SK-N-SH treated with all-trans-retinoic acid at 6 μM for 48 hours (cell line): ENCODE measurements at regions not wholly inside any gene's neighbourhood (a gene's known extent, or its start where the extent isn't known, plus 50 kb on each side); places are given as distances from the start of the nearest gene placed in this dataset.

ENCODE experiments used
- ATAC-seq: fragments of 200-7000 bp; cut with Tn5 transposase; 3 replicates; pipeline ENCODE4 v1.9.1; 2020; ENCODE audit warnings: mild to moderate bottlenecking, moderate library complexity
- BACH2 ChIP-seq: fragments of 250-450 bp; sonication (Bioruptor Pico); IDR thresholded peaks from 2 replicates; pipeline ENCODE4 v1.9.0; 2021; ENCODE audit warnings: mild to moderate bottlenecking, borderline replicate concordance
- ESRRG ChIP-seq: fragments of 250-450 bp; sonication (Bioruptor Pico); IDR thresholded peaks from 2 replicates; pipeline ENCODE4 v1.6.1; 2021; ENCODE audit warnings: mild to moderate bottlenecking
- GLIS3 ChIP-seq: fragments of 250-450 bp; sonication (Bioruptor Pico); IDR thresholded peaks from 2 replicates; pipeline ENCODE4 v1.5.0; 2020; ENCODE audit warnings: mild to moderate bottlenecking, moderate library complexity
- OSR1 ChIP-seq: fragments of 250-450 bp; sonication (Bioruptor Pico); IDR thresholded peaks from 2 replicates; pipeline ENCODE4 v1.8.0; 2022; ENCODE audit warnings: moderate library complexity, mild to moderate bottlenecking, inconsistent platforms
- SNAI2 ChIP-seq: fragments of 250-450 bp; sonication (Bioruptor Pico); IDR thresholded peaks from 2 replicates; pipeline ENCODE4 v1.5.0; 2020; ENCODE audit warnings: mild to moderate bottlenecking, moderate library complexity
- TCF4 ChIP-seq: fragments of 250-450 bp; sonication (Bioruptor Pico); IDR thresholded peaks from 2 replicates; pipeline ENCODE4 v1.8.0; 2021; ENCODE audit warnings: mild to moderate bottlenecking, moderate library complexity, borderline replicate concordance
- ZC3H10 ChIP-seq: fragments of 250-450 bp; sonication (Bioruptor Pico); IDR thresholded peaks from 2 replicates; pipeline ENCODE4 v1.5.1; 2021; ENCODE audit warnings: mild to moderate bottlenecking, moderate library complexity
- ZFP3 ChIP-seq: fragments of 250-450 bp; sonication (Bioruptor Pico); IDR thresholded peaks from 2 replicates; pipeline ENCODE4 v1.5.0; 2020; ENCODE audit warnings: mild to moderate bottlenecking, moderate library complexity
- ZFP30 ChIP-seq: fragments of 450-650 bp; formaldehyde crosslinking; IDR thresholded peaks from 2 replicates; pipeline ENCODE4 v1.5.0; 2022; ENCODE audit warnings: mild to moderate bottlenecking, moderate library complexity
- ZNF70 ChIP-seq: fragments of 450-650 bp; formaldehyde crosslinking; IDR thresholded peaks from 2 replicates; pipeline ENCODE4 v1.5.0; 2020; ENCODE audit warnings: mild to moderate bottlenecking, moderate library complexity
- TF ChIP-seq, protein P1 (sequence below): fragments of 250-450 bp; sonication (Bioruptor Pico); IDR thresholded peaks from 2 replicates; pipeline ENCODE4 v1.5.1; 2020; ENCODE audit warnings: low read depth, mild to moderate bottlenecking, moderate library complexity
- TF ChIP-seq, protein P2 (sequence below): fragments of 250-450 bp; sonication (Bioruptor Pico); IDR thresholded peaks from 2 replicates; pipeline ENCODE4 v1.5.0; 2020; ENCODE audit warnings: mild to moderate bottlenecking, moderate library complexity
- TF ChIP-seq, protein P3 (sequence below): fragments of 250-450 bp; sonication (Bioruptor Pico); IDR thresholded peaks from 2 replicates; pipeline ENCODE4 v1.8.0; 2021; ENCODE audit warnings: low read depth, mild to moderate bottlenecking, moderate library complexity, borderline replicate concordance
- TF ChIP-seq, protein P4 (sequence below): fragments of 250-450 bp; sonication (Bioruptor Pico); IDR thresholded peaks from 2 replicates; pipeline ENCODE4 v1.5.1; 2021; ENCODE audit warnings: mild to moderate bottlenecking, moderate library complexity
- TF ChIP-seq, protein P5 (sequence below): fragments of 250-450 bp; sonication (Bioruptor Pico); IDR thresholded peaks from 2 replicates; pipeline ENCODE4 v1.8.0; 2020; ENCODE audit warnings: mild to moderate bottlenecking, moderate library complexity, borderline replicate concordance

DNA sequence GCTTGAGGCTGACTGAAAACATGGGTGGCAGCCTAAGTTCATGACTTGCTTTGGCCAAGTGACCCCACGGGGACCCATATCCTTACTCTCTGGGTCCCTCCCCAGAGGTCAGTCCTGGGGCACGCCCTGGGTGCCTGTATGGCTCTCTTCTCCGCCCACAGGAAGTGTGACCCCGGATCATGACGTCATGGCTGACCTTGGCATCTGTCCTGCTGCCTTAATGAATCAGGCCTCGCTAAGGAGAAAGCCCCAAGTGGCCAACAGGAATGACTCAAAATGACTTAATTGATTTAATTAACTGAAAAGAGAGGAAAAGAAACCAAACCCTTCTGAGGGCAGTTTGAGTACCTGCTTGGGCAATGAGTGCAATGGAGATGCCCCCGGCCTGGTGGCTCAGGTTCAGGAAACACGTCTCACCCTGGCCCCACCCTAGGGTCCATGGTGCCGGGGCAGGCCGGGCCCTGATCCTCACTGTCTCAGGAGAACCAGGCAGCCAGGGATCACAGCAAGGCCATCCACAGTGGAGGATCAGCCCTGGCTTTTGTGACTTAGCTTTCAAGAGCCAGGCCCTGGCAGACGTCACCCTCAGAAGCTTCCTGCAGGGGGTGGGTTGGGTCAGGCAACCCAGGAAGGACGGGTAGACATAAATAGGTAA, 112.0 kb downstream of the CYP26B1 start:
- ATAC-seq, result no peak
- TF ChIP-seq ZFP30 (CRISPR knock-in tag) (no peak), TCF4 (CRISPR knock-in tag) (no peak), BACH2 (CRISPR knock-in tag) (no peak)
- TF ChIP-seq, protein P1, sequence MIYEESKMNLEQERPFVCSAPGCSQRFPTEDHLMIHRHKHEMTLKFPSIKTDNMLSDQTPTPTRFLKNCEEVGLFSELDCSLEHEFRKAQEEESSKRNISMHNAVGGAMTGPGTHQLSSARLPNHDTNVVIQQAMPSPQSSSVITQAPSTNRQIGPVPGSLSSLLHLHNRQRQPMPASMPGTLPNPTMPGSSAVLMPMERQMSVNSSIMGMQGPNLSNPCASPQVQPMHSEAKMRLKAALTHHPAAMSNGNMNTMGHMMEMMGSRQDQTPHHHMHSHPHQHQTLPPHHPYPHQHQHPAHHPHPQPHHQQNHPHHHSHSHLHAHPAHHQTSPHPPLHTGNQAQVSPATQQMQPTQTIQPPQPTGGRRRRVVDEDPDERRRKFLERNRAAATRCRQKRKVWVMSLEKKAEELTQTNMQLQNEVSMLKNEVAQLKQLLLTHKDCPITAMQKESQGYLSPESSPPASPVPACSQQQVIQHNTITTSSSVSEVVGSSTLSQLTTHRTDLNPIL, result no peak
- TF ChIP-seq, protein P2, sequence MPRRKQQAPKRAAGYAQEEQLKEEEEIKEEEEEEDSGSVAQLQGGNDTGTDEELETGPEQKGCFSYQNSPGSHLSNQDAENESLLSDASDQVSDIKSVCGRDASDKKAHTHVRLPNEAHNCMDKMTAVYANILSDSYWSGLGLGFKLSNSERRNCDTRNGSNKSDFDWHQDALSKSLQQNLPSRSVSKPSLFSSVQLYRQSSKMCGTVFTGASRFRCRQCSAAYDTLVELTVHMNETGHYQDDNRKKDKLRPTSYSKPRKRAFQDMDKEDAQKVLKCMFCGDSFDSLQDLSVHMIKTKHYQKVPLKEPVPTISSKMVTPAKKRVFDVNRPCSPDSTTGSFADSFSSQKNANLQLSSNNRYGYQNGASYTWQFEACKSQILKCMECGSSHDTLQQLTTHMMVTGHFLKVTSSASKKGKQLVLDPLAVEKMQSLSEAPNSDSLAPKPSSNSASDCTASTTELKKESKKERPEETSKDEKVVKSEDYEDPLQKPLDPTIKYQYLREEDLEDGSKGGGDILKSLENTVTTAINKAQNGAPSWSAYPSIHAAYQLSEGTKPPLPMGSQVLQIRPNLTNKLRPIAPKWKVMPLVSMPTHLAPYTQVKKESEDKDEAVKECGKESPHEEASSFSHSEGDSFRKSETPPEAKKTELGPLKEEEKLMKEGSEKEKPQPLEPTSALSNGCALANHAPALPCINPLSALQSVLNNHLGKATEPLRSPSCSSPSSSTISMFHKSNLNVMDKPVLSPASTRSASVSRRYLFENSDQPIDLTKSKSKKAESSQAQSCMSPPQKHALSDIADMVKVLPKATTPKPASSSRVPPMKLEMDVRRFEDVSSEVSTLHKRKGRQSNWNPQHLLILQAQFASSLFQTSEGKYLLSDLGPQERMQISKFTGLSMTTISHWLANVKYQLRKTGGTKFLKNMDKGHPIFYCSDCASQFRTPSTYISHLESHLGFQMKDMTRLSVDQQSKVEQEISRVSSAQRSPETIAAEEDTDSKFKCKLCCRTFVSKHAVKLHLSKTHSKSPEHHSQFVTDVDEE (CRISPR knock-in tag), result no peak

DNA sequence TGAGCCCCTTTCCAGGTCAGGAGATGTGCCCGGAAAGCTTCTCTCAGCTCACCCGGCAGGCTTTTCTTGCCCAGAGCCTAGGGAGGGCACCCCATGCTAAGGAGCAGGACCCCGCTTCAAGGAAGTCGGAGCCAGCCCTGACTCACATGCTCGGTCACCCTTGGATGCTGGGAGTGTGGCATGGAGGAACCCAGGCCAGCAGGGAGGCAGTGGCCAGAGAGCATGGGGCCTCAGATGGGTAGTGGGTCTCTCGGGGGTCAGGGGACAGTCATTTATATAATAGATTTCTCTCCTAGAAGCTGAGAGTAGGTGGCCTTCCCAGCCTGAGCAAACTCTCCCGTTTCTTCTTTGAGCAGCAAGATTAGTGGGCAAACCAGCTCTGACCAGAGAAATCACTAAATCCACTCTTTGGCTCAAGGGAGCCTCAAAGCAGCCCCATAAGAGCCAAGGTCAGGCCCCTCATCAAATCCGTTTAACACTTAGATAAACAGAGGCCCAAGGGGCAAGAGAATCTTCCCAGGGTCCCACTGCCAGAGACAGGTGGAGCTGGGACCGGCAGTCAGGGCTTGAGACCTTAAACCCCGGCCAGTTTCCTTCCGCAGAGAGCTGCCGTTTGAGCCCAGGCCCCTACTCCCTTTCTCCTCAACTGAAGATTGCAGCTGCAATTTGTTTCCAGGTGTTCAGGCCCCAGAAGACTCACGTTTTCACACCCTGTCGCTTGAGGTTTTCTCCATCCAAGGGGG, 113.1 kb downstream of the CYP26B1 start:
- ATAC-seq, result no peak
- TF ChIP-seq ZNF70 (CRISPR knock-in tag), result no peak

DNA sequence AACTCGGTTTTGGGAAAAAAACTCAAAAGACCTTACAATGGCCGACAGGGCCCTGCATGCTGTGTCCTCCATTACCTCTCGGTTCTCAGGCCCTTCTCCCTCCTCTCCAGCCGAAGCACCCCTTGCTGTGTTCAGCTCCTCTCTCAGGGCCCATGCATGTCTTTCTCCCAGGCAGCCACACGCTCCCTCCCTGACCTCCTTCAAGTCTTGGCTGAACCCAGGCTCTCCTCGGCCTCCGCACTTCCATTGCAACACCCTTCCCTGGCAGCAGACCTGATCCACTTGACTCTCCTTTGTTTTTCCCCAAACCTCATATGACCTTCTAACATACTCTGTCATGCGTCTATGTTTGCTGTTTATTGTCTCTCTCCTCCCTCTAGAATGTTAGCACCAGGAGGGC, 114.0 kb downstream of the CYP26B1 start:
- no peak for ATAC-seq
- TF ChIP-seq, protein P3, sequence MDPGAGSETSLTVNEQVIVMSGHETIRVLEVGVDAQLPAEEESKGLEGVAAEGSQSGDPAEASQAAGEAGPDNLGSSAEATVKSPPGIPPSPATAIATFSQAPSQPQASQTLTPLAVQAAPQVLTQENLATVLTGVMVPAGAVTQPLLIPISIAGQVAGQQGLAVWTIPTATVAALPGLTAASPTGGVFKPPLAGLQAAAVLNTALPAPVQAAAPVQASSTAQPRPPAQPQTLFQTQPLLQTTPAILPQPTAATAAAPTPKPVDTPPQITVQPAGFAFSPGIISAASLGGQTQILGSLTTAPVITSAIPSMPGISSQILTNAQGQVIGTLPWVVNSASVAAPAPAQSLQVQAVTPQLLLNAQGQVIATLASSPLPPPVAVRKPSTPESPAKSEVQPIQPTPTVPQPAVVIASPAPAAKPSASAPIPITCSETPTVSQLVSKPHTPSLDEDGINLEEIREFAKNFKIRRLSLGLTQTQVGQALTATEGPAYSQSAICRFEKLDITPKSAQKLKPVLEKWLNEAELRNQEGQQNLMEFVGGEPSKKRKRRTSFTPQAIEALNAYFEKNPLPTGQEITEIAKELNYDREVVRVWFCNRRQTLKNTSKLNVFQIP, result no peak
- TF ChIP-seq ZC3H10 (CRISPR knock-in tag), result no peak
- TF ChIP-seq OSR1 (CRISPR knock-in tag), result no peak
- no peak for TF ChIP-seq GLIS3 (CRISPR knock-in tag)
- TF ChIP-seq ZNF70 (CRISPR knock-in tag), result no peak
- no peak for TF ChIP-seq SNAI2 (CRISPR knock-in tag)
- no peak for TF ChIP-seq TCF4 (CRISPR knock-in tag)
- TF ChIP-seq, protein P4, sequence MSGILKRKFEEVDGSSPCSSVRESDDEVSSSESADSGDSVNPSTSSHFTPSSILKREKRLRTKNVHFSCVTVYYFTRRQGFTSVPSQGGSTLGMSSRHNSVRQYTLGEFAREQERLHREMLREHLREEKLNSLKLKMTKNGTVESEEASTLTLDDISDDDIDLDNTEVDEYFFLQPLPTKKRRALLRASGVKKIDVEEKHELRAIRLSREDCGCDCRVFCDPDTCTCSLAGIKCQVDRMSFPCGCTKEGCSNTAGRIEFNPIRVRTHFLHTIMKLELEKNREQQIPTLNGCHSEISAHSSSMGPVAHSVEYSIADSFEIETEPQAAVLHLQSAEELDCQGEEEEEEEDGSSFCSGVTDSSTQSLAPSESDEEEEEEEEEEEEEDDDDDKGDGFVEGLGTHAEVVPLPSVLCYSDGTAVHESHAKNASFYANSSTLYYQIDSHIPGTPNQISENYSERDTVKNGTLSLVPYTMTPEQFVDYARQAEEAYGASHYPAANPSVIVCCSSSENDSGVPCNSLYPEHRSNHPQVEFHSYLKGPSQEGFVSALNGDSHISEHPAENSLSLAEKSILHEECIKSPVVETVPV (CRISPR knock-in tag), result no peak
- TF ChIP-seq, protein P5, sequence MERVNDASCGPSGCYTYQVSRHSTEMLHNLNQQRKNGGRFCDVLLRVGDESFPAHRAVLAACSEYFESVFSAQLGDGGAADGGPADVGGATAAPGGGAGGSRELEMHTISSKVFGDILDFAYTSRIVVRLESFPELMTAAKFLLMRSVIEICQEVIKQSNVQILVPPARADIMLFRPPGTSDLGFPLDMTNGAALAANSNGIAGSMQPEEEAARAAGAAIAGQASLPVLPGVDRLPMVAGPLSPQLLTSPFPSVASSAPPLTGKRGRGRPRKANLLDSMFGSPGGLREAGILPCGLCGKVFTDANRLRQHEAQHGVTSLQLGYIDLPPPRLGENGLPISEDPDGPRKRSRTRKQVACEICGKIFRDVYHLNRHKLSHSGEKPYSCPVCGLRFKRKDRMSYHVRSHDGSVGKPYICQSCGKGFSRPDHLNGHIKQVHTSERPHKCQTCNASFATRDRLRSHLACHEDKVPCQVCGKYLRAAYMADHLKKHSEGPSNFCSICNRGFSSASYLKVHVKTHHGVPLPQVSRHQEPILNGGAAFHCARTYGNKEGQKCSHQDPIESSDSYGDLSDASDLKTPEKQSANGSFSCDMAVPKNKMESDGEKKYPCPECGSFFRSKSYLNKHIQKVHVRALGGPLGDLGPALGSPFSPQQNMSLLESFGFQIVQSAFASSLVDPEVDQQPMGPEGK (CRISPR knock-in tag), result no peak
- TF ChIP-seq ZFP30 (CRISPR knock-in tag), result no peak
- TF ChIP-seq ZFP3, result no peak
- TF ChIP-seq ESRRG (CRISPR knock-in tag), result no peak
- TF ChIP-seq, protein P1, result no peak
- TF ChIP-seq BACH2 (CRISPR knock-in tag), result no peak
- TF ChIP-seq, protein P2 (CRISPR knock-in tag), result no peak
